K562 (cell line): ENCODE measurements at regions not wholly inside any gene's neighbourhood (a gene's known extent, or its start where the extent isn't known, plus 50 kb on each side); places are given as distances from the start of the nearest gene placed in this dataset.

Experiments
- ATAC-seq: fragments of 200-7000 bp; cut with Tn5 transposase; 3 replicates; pipeline ENCODE4 v1.9.1; 2020; ENCODE audit warnings: moderate library complexity
- BruUV-seq: library from RNA; stranded (reverse); fragments of 400-500 nt; replicated peaks from 2 replicates; lab custom pipeline; 2021; lab: Mats Ljungman, UMichigan
- CTCF ChIA-PET: fragments of 300-600 bp; formaldehyde crosslinking; extraction: SDS; loops from one replicate; lab custom pipeline; 2021; ENCODE audit warnings: low intra/inter-chr PET ratio; lab: Yijun Ruan, JAX
- POLR2A ChIA-PET: fragments of 300-600, 350-650 bp; sonication (Branson Sonifier 250); formaldehyde crosslinking; extraction: SDS; loops from one replicate; lab custom pipeline; 2021; ENCODE audit warnings: antibody characterized with exemption, inconsistent platforms; lab: Yijun Ruan, JAX
- DNase-seq, 4 experiments: peaks; one replicate each; pipeline versions ENCODE4 v3.0.0 to v3.0.0-alpha.2; 2011 to 2018; ENCODE audit warnings: low spot score in 3 of 4, mixed read lengths in 3 of 4; ENCODE audit errors: extremely low read depth in 1 of 4
- FAIRE-seq: peaks from 2 replicates; lab custom pipeline; 2011; peaks lifted over from hg19 to GRCh38; lab: Jason Lieb, UNC
- H2AFZ ChIP-seq: 2 replicates; pipeline ENCODE4 v1.6.0; 2011; ENCODE audit warnings: low read depth, low read length, control low read depth, inconsistent platforms
- H3K27ac ChIP-seq: fragments of 200-600 bp; 3 replicates; pipeline ENCODE4 v1.8.0; 2011; ENCODE audit warnings: low read depth, mild to moderate bottlenecking, control low read depth, inconsistent platforms, low read length, moderate library complexity, mixed read lengths; ENCODE audit errors: extremely low read depth
- H3K27me3 ChIP-seq, 2 experiments: fragments of 300-600 bp in 1 of 2; 2 replicates in 1 of 2; 3 replicates in 1 of 2; pipeline versions ENCODE4 v1.6.0 to v1.8.0; 2011; ENCODE audit warnings: inconsistent platforms in 2 of 2, low read length in 2 of 2, mild to moderate bottlenecking in 1 of 2, mixed read lengths in 1 of 2, moderate library complexity in 1 of 2; ENCODE audit not compliant: control insufficient read depth in 2 of 2, insufficient read depth in 2 of 2
- H3K36me3 ChIP-seq: fragments of 300-600 bp; 3 replicates; pipeline ENCODE4 v1.8.0; 2011; ENCODE audit warnings: mild to moderate bottlenecking, low read length, inconsistent platforms; ENCODE audit not compliant: control insufficient read depth, insufficient read depth
- H3K4me1 ChIP-seq, 2 experiments: fragments of 200-600 bp in 1 of 2; replicated peaks in 1 of 2; 2 replicates in 1 of 2; 3 replicates in 1 of 2; pipeline versions ENCODE4 v1.5.1 to v1.8.0; 2011; ENCODE audit warnings: inconsistent platforms in 2 of 2, low read length in 2 of 2, mild to moderate bottlenecking in 1 of 2, mixed read lengths in 1 of 2, moderate library complexity in 1 of 2; ENCODE audit not compliant: control insufficient read depth in 2 of 2, insufficient read depth in 2 of 2
- H3K4me2 ChIP-seq: 2 replicates; pipeline ENCODE4 v1.6.1; 2011; ENCODE audit warnings: low read length, control low read depth, inconsistent platforms, mixed read lengths; ENCODE audit not compliant: insufficient read depth
- H3K4me3 ChIP-seq: fragments of 200-600 bp; sonication (generic), shearing (Covaris generic); 2 replicates; pipeline ENCODE4 v1.5.1; 2016; ENCODE audit warnings: control low read depth, inconsistent platforms
- H3K79me2 ChIP-seq: fragments of 200-600 bp; 3 replicates; pipeline ENCODE4 v1.8.0; 2011; ENCODE audit warnings: low read length, inconsistent platforms; ENCODE audit not compliant: control insufficient read depth, insufficient read depth
- H3K9ac ChIP-seq, 2 experiments: 2 replicates each; pipeline versions ENCODE4 v1.6.0 to v1.6.1; 2011; ENCODE audit warnings: low read depth in 2 of 2, low read length in 2 of 2, control low read depth in 1 of 2, inconsistent platforms in 1 of 2, mild to moderate bottlenecking in 1 of 2, mixed read lengths in 1 of 2; ENCODE audit not compliant: insufficient read depth in 1 of 2
- H3K9me1 ChIP-seq: one replicate; pipeline ENCODE4 v1.6.0; 2011; ENCODE audit warnings: inconsistent platforms, mild to moderate bottlenecking, low read length, moderate library complexity; ENCODE audit not compliant: control insufficient read depth, insufficient read depth
- H3K9me3 ChIP-seq: replicated peaks from 2 replicates; pipeline ENCODE4 v1.5.1; 2011; ENCODE audit warnings: low read depth, low read length, inconsistent platforms; ENCODE audit not compliant: control insufficient read depth, insufficient read depth
- H4K20me1 ChIP-seq: replicated peaks from 2 replicates; pipeline ENCODE4 v1.6.1; 2011; ENCODE audit warnings: low read length, inconsistent platforms, mixed read lengths; ENCODE audit not compliant: control insufficient read depth, insufficient read depth
- CBX3 ChIP-seq, 2 experiments: IDR thresholded peaks; 1 replicate in 1 of 2; 2 replicates in 1 of 2; pipeline ENCODE4 v1.6.1; 2012; ENCODE audit warnings: inconsistent platforms in 2 of 2, low read length in 2 of 2, borderline replicate concordance in 1 of 2, control low read depth in 1 of 2
- CLOCK ChIP-seq: fragments of 250-450 bp; sonication (Bioruptor Pico); IDR thresholded peaks from 2 replicates; pipeline ENCODE4 v1.4.0; 2020; ENCODE audit warnings: mild to moderate bottlenecking, moderate library complexity, borderline replicate concordance
- HNRNPK ChIP-seq: fragments of 200-400 bp; formaldehyde crosslinking; IDR thresholded peaks from one replicate; pipeline ENCODE4 v1.6.1; 2018; ENCODE audit warnings: mild to moderate bottlenecking, low read depth, low read length; ENCODE audit not compliant: poor library complexity, severe bottlenecking
- ILF3 ChIP-seq: fragments of 450-650 bp; IDR thresholded peaks from 2 replicates; pipeline ENCODE4 v1.6.1; 2018; ENCODE audit warnings: antibody characterized with exemption, mild to moderate bottlenecking, moderate library complexity, borderline replicate concordance
- NFATC3 ChIP-seq: fragments of 450-650 bp; IDR thresholded peaks from 2 replicates; pipeline ENCODE4 v1.6.1; 2017; ENCODE audit warnings: mild to moderate bottlenecking
- RBM34 ChIP-seq: fragments of 200-400 bp; formaldehyde crosslinking; IDR thresholded peaks from 2 replicates; pipeline ENCODE4 v1.6.1; 2018; ENCODE audit warnings: low read length, borderline replicate concordance; ENCODE audit not compliant: insufficient read depth
- SAP30 ChIP-seq: fragments of 200-600 bp; sonication (generic); IDR thresholded peaks from 2 replicates; pipeline ENCODE4 v1.6.1; 2012; ENCODE audit warnings: borderline replicate concordance, low read depth, mild to moderate bottlenecking, moderate library complexity, low read length, control low read depth, inconsistent platforms; ENCODE audit not compliant: insufficient read depth, poor library complexity, severe bottlenecking
- SIN3A ChIP-seq, 2 experiments: fragments of 150-350 bp in 1 of 2; IDR thresholded peaks; 2 replicates each; pipeline ENCODE4 v1.6.1; 2011 to 2016; ENCODE audit warnings: borderline replicate concordance in 2 of 2, low read depth in 2 of 2, low read length in 2 of 2, mild to moderate bottlenecking in 2 of 2, moderate library complexity in 2 of 2; ENCODE audit not compliant: control insufficient read depth in 1 of 2
- TEAD1 ChIP-seq, 2 experiments: fragments of 450-650 bp in 1 of 2; sonication (generic) in 1 of 2; formaldehyde crosslinking; IDR thresholded peaks; 2 replicates each; pipeline versions ENCODE4 v1.4.0 to v1.8.0; 2020 to 2022; ENCODE audit warnings: mild to moderate bottlenecking in 2 of 2, missing genetic modification reagents in 1 of 2
- UBTF ChIP-seq, 2 experiments: IDR thresholded peaks; 2 replicates each; pipeline ENCODE4 v1.6.1; 2012; ENCODE audit warnings: improper control_type of control experiment in 2 of 2, low read depth in 2 of 2, low read length in 2 of 2, borderline replicate concordance in 1 of 2
- ZC3H11A ChIP-seq: IDR thresholded peaks from 2 replicates; pipeline ENCODE4 v1.6.1; 2012; ENCODE audit warnings: low read depth, low read length, improper control_type of control experiment
- ZNF431 ChIP-seq: sonication (generic); formaldehyde crosslinking; IDR thresholded peaks from 2 replicates; pipeline ENCODE4 v1.8.0; 2022; ENCODE audit warnings: mild to moderate bottlenecking, missing genetic modification reagents
- ZNF76 ChIP-seq: fragments of 250-450 bp; sonication (Bioruptor Pico); IDR thresholded peaks from 2 replicates; pipeline ENCODE4 v1.4.0; 2020; ENCODE audit warnings: mild to moderate bottlenecking, moderate library complexity, borderline replicate concordance
- WGBS: fragments of 100-300 bp; shearing (Covaris generic); methylation state at CpG from one replicate; pipeline ENCODE4 v1.1.6; 2016; ENCODE audit warnings: low coverage, mixed read lengths; ENCODE audit not compliant: insufficient coverage; ENCODE audit errors: missing lambda C conversion rate; 5-methylcytosine and 5-hydroxymethylcytosine counted together
- in situ Hi-C: fragments of 300-500 bp; cut with MboI; formaldehyde crosslinking; loops from 4 replicates; pipeline ENCODE4 v1.15.0; 2018; ENCODE audit warnings: inconsistent platforms, mixed read lengths
- intact Hi-C: fragments of 100-400 bp; cut with micrococcal nuclease; formaldehyde crosslinking; loops from 2 replicates; pipeline ENCODE4 v1.14.2; 2022

- H3K4me2 ChIP-seq, result no peak overlapping the region
- DNase-seq, result no peak
- no peak for ATAC-seq
- TF ChIP-seq UBTF (IDR thresholded peaks at IDR 0.05; ENCODE audit: borderline replicate concordance in 1 of 2, low read depth in 2 of 2, low read length in 2 of 2) (no peak), TEAD1 (CRISPR knock-in tag; IDR thresholded peaks at IDR 0.05) (no peak), SAP30 (no peak), ZNF431 (CRISPR knock-in tag) (no peak), HNRNPK (no peak), NFATC3 (no peak), ZNF76 (CRISPR knock-in tag) (no peak), CBX3 (IDR thresholded peaks at IDR 0.05; ENCODE audit: borderline replicate concordance in 1 of 2, low read length in 2 of 2) (no peak), ILF3 (no peak), CLOCK (CRISPR knock-in tag) (no peak), RBM34 (no peak), ZC3H11A (no peak), SIN3A (IDR thresholded peaks at IDR 0.05; ENCODE audit: borderline replicate concordance in 2 of 2, control insufficient read depth in 1 of 2, low read depth in 2 of 2, low read length in 2 of 2) (no peak)
- TF ChIP-seq, all 486 proteins: peak for 0
- POLR2A ChIA-PET, result no interaction called here
- Histone ChIP-seq H3K79me2 (no peaks in the 10 kb centered on the region), H3K9me1 (no peaks in the 10 kb centered on the region), H3K4me1 (no peaks in the 10 kb centered on the region), H2AFZ (no peak overlapping the region), H4K20me1 (no peaks in the 10 kb centered on the region), H3K4me3 (no peak overlapping the region), H3K36me3 (no peaks in the 10 kb centered on the region), H3K27ac (no peak overlapping the region), H3K9me3 (no peaks in the 10 kb centered on the region), H3K9ac (no peak overlapping the region), H3K27me3 (no peaks in the 10 kb centered on the region)
- WGBS, result 0% methylated on average over 1 of the region's 1 CpG
- intact Hi-C loops, result no loop called here
- in situ Hi-C loops, result no loop called here
- CTCF ChIA-PET, result no interaction called here
- no peak for FAIRE-seq
- no TSS peak for BruUV-seq
Observed at GRCh38 chr10:55078121-55078520, 277.1 kb upstream of the PCDH15 start.
